Prostate gland (tissue), 2 donors: ENCODE measurements at regions not wholly inside any gene's neighbourhood (a gene's known extent, or its start where the extent isn't known, plus 50 kb on each side); places are given as distances from the start of the nearest gene placed in this dataset.

Source experiments
- DNase-seq: peaks from one replicate; pipeline ENCODE4 v3.0.0-alpha.2; 2019; ENCODE audit warnings: low spot score
- H3K27ac ChIP-seq, 2 donors: fragments of 200-600 bp; sonication (generic); 2 replicates each; pipeline ENCODE4 v1.5.1; 2017 to 2019
- H3K27me3 ChIP-seq: fragments of 200-600 bp; sonication (generic); replicated peaks from 2 replicates; pipeline ENCODE4 v1.5.1; 2019; ENCODE audit not compliant: insufficient read depth
- H3K36me3 ChIP-seq, 2 donors: fragments of 200-600 bp; sonication (generic); 1 replicate in 1 of 2; 2 replicates in 1 of 2; pipeline versions ENCODE4 v1.5.1 to v1.8.1; 2017 to 2019
- H3K4me1 ChIP-seq: fragments of 200-600 bp; sonication (generic); replicated peaks from 2 replicates; pipeline ENCODE4 v1.5.1; 2019
- H3K4me3 ChIP-seq, 2 donors: fragments of 200-600 bp; sonication (generic); 2 replicates each; pipeline ENCODE4 v1.5.1; 2017 to 2019
- H3K9me3 ChIP-seq: fragments of 200-600 bp; sonication (generic); 2 replicates; pipeline ENCODE4 v1.5.1; 2017
- POLR2A ChIP-seq: fragments of 450-650 bp; IDR thresholded peaks from one replicate; pipeline ENCODE4 v1.6.1; 2016; ENCODE audit warnings: antibody characterized with exemption, mild to moderate bottlenecking
- POLR2AphosphoS5 ChIP-seq: sonication (generic); formaldehyde crosslinking; IDR thresholded peaks from one replicate; pipeline ENCODE4 v1.6.1; 2017; ENCODE audit warnings: antibody characterized with exemption
- WGBS: methylation state at CpG from one replicate; pipeline ENCODE4 v1.1.5; 2018; 5-methylcytosine and 5-hydroxymethylcytosine counted together
- intact Hi-C: fragments of 100-400 bp; cut with DNase I; formaldehyde crosslinking; loops from one replicate; pipeline ENCODE4 v1.14.2; 2022
- TF ChIP-seq, protein P1 (sequence below), 4 experiments: fragments of 200-600 bp in 2 of 4; fragments of 450-650 bp in 2 of 4; sonication (generic) in 2 of 4; IDR thresholded peaks; 1 replicate in 3 of 4; 2 replicates in 1 of 4; pipeline ENCODE4 v1.5.1; 2016 to 2019; ENCODE audit warnings: antibody characterized with exemption in 4 of 4, mild to moderate bottlenecking in 2 of 4, moderate library complexity in 2 of 4

DNA sequence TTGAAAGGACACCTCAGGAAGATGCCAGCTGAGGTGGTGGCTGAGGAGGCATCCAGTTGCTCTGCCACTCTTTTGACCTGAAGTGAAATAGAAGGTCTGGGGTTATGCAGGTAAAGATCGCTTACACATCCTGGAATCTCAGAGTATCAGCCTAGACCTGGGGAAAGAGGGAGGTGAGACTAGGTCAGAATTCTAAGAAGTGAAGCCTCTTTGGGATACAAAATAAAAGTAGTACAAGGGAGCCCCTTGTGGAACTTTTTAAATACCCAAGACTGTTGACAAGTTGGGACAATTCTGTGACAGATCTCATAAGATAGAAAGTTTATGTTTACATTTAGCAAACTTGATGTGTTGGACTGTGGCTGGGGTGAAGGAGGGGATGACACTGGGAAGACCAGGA lies 263.1 kb downstream of the SPRY1 start:
- Histone ChIP-seq H3K27ac (no peak overlapping the region), H3K27me3 (no peaks in the 10 kb centered on the region), H3K4me1 (no peaks in the 10 kb centered on the region), H3K9me3 (no peaks in the 10 kb centered on the region), H3K4me3 (no peak overlapping the region), H3K36me3 (no peaks in the 10 kb centered on the region)
- no peak for TF ChIP-seq POLR2A
- TF ChIP-seq, protein P1, sequence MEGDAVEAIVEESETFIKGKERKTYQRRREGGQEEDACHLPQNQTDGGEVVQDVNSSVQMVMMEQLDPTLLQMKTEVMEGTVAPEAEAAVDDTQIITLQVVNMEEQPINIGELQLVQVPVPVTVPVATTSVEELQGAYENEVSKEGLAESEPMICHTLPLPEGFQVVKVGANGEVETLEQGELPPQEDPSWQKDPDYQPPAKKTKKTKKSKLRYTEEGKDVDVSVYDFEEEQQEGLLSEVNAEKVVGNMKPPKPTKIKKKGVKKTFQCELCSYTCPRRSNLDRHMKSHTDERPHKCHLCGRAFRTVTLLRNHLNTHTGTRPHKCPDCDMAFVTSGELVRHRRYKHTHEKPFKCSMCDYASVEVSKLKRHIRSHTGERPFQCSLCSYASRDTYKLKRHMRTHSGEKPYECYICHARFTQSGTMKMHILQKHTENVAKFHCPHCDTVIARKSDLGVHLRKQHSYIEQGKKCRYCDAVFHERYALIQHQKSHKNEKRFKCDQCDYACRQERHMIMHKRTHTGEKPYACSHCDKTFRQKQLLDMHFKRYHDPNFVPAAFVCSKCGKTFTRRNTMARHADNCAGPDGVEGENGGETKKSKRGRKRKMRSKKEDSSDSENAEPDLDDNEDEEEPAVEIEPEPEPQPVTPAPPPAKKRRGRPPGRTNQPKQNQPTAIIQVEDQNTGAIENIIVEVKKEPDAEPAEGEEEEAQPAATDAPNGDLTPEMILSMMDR (IDR thresholded peaks at IDR 0.05) = peak in 3 of 4 experiments; percentile 22 to 38 (median 33)
- intact Hi-C loops = no loop called here
- no peak for DNase-seq
- 86% methylated on average over 1 of the region's 1 CpG for WGBS

DNA sequence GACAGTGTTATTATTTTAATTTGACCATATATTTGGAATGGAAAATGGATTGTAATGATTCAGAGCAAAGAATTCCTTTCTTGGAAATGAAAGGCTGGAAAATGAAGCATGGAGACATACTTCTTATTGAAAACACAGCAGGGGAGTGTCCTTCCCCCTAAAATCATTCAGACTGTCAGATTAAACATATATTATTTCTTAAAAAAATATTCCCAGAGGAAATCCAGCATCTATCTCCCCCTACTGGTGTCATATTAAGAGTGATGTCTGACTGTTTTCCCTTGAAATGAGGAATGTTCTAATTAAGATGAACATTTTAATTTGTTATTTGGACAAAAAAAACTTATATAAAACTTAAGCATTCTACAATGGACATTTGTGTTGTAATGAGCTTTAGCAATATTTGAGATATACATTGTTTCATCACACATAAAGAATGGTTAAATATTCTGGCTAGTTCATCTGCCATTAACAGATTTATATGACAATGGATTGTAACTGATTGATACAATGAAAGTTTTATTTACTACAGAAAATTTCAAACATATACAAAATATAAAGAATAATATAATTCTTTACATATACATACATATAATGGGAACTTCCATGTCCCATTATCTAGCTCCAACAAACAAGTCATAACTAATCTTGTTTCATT lies 264.6 kb downstream of the SPRY1 start:
- Histone ChIP-seq H3K27ac (no peak overlapping the region), H3K36me3 (no peaks in the 10 kb centered on the region), H3K27me3 (no peaks in the 10 kb centered on the region), H3K4me3 (no peak overlapping the region), H3K4me1 (no peaks in the 10 kb centered on the region), H3K9me3 (no peaks in the 10 kb centered on the region)
- TF ChIP-seq, protein P1 (IDR thresholded peaks at IDR 0.05) = peak in 3 of 4 experiments; percentile 39 to 69 (median 68)
- TF ChIP-seq POLR2A = no peak
- no peak for DNase-seq
- intact Hi-C loops = no loop called here

DNA sequence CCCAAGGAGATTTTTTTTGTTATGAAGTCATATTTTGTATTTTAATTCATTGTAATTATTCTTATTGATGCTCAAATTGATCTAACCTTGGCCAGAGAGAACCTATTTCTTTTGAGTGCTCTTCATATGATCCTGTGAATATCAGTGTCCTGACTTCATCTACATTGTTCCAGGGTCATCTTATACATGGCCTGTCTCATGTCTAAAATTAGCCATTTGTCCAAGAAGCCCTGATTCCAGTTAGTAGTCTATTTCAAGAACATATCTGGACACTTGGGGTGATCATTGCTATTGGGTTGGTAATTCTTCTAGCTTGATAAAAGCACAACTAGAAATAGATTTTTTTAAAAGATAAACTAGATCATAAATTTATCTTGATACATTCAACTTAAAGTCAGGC lies 266.2 kb downstream of the SPRY1 start:
- no peak for DNase-seq
- no peaks in the 10 kb centered on the region for H3K36me3 ChIP-seq
- no peak overlapping the region for H3K4me3 ChIP-seq
- TF ChIP-seq POLR2AphosphoS5 (no peak), POLR2A (no peak)
- TF ChIP-seq, protein P1 (IDR thresholded peaks at IDR 0.05) = no peak
- no peak overlapping the region for H3K27ac ChIP-seq
- intact Hi-C loops = no loop called here
- no peaks in the 10 kb centered on the region for H3K27me3 ChIP-seq
- H3K9me3 ChIP-seq = no peaks in the 10 kb centered on the region
- no peaks in the 10 kb centered on the region for H3K4me1 ChIP-seq

DNA sequence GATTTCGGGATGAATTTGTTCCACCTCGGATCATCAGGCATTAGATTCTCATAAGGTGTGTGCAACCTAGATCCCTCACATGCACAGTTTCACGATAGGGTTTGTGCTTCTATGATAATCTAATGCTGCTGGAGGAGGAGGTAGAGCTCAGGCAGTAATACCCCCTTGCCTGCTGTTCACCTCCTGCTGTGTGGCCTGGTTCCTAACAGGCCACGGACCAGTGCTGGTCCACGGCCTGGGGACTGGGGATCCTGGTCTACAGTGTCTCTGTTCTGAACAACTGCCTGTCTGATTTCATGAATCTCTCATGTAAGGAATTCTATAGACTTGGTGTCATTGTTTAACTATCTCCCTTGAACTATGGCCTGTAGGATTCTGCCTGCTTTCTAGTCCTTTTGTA lies 269.9 kb downstream of the SPRY1 start:
- Histone ChIP-seq H3K9me3 (no peaks in the 10 kb centered on the region), H3K4me3 (no peak overlapping the region), H3K27ac (no peak overlapping the region), H3K36me3 (no peaks in the 10 kb centered on the region), H3K27me3 (no peaks in the 10 kb centered on the region), H3K4me1 (no peaks in the 10 kb centered on the region)
- no peak for TF ChIP-seq POLR2A
- TF ChIP-seq, protein P1 (IDR thresholded peaks at IDR 0.05) = no peak
- TF ChIP-seq POLR2AphosphoS5 = no peak
- DNase-seq = no peak
- WGBS = 94% methylated on average over 5 of the region's 5 CpGs
- intact Hi-C loops = no loop called here

DNA sequence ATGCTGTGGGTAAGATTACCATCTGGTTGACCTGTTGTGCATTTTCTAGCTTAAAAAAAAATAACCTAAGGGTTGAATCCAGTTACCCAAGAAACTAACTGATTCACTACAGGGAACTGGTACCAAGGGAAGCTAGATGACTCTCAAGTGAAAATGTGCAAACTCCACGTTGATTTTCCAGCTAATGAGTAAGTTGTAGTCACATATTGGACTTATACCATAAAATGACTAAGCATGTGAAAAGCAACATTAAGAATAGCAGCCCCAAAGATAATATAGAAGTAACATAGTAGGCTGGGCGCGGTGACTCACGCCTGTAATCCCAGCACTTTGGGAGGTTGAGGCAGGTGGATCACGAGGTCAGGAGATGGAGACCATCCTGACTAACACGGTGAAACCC lies 270.9 kb downstream of the SPRY1 start:
- intact Hi-C loops = no loop called here
- H3K27me3 ChIP-seq = no peaks in the 10 kb centered on the region
- TF ChIP-seq POLR2A = no peak
- TF ChIP-seq POLR2AphosphoS5 = no peak
- TF ChIP-seq, protein P1 (IDR thresholded peaks at IDR 0.05) = no peak
- no peaks in the 10 kb centered on the region for H3K9me3 ChIP-seq
- WGBS = 96% methylated on average over 6 of the region's 6 CpGs
- no peaks in the 10 kb centered on the region for H3K4me1 ChIP-seq
- DNase-seq = no peak
- no peak overlapping the region for H3K4me3 ChIP-seq
- no peak overlapping the region for H3K27ac ChIP-seq
- H3K36me3 ChIP-seq = no peaks in the 10 kb centered on the region
